Ecto neural progenitor cell (in vitro differentiated cells): ENCODE measurements at regions not wholly inside any gene's neighbourhood (a gene's known extent, or its start where the extent isn't known, plus 50 kb on each side); places are given as distances from the start of the nearest gene placed in this dataset.
A peak's percentile ranks its signal among the peaks of the same experiment; 100 is the strongest.

ENCODE experiments used
- DNase-seq: peaks from one replicate; pipeline ENCODE4 v3.0.0-alpha.2; 2018; ENCODE audit warnings: low spot score

- DNase-seq, result peak; percentile 32
Observed at GRCh38 chr11:11173316-11174025, 179.6 kb downstream of the CSNK2A3 start.

GRCh38 chr11:11171854-11172253 lies 181.2 kb downstream of the CSNK2A3 start:
- peak; percentile 10 for DNase-seq

GRCh38 chr11:11171285-11171684 lies 181.8 kb downstream of the CSNK2A3 start:
- peak; percentile 37 for DNase-seq

- DNase-seq, result peak; percentile 10
Observed at GRCh38 chr11:11170352-11171084, 182.5 kb downstream of the CSNK2A3 start.

GRCh38 chr11:11169715-11170351 lies 183.2 kb downstream of the CSNK2A3 start:
- DNase-seq, result no peak

GRCh38 chr11:11167806-11168205 lies 185.2 kb downstream of the CSNK2A3 start:
- no peak for DNase-seq

- DNase-seq, result no peak
Observed at GRCh38 chr11:11164334-11164690, 188.7 kb downstream of the CSNK2A3 start.

GRCh38 chr11:11163669-11164333 lies 189.2 kb downstream of the CSNK2A3 start:
- no peak for DNase-seq

- no peak for DNase-seq
Observed at GRCh38 chr11:11163236-11163635, 189.8 kb downstream of the CSNK2A3 start.

GRCh38 chr11:11157185-11157584 lies 195.9 kb downstream of the CSNK2A3 start:
- no peak for DNase-seq

GRCh38 chr11:11155962-11156815 lies 196.9 kb downstream of the CSNK2A3 start:
- DNase-seq, result peak; percentile 79

- no peak for DNase-seq
Observed at GRCh38 chr11:11152877-11153276, 200.2 kb downstream of the CSNK2A3 start.

- DNase-seq, result no peak
Observed at GRCh38 chr11:11149671-11150459, 203.2 kb downstream of the CSNK2A3 start.

- DNase-seq, result no peak
Observed at GRCh38 chr11:11148596-11148995, 204.5 kb downstream of the CSNK2A3 start.

- DNase-seq, result no peak
Observed at GRCh38 chr11:11148104-11148509, 204.9 kb downstream of the CSNK2A3 start.

GRCh38 chr11:11146830-11147229 lies 206.2 kb downstream of the CSNK2A3 start:
- no peak for DNase-seq

GRCh38 chr11:11143849-11144248 lies 209.2 kb downstream of the CSNK2A3 start:
- no peak for DNase-seq

GRCh38 chr11:11142430-11142829 lies 210.6 kb downstream of the CSNK2A3 start:
- DNase-seq, result no peak

GRCh38 chr11:11141065-11141464 lies 212.0 kb downstream of the CSNK2A3 start:
- DNase-seq, result no peak

GRCh38 chr11:11140510-11140909 lies 212.5 kb downstream of the CSNK2A3 start:
- DNase-seq, result no peak

GRCh38 chr11:11137339-11137738 lies 215.7 kb downstream of the CSNK2A3 start:
- no peak for DNase-seq
